Hindlimb muscle (tissue), 1 donor: ENCODE measurements at regions not wholly inside any gene's neighbourhood (a gene's known extent, or its start where the extent isn't known, plus 50 kb on each side); places are given as distances from the start of the nearest gene placed in this dataset.

Experiments used
- DNase-seq: peaks from one replicate; pipeline ENCODE4 v3.0.0-alpha.2; 2013

DNA sequence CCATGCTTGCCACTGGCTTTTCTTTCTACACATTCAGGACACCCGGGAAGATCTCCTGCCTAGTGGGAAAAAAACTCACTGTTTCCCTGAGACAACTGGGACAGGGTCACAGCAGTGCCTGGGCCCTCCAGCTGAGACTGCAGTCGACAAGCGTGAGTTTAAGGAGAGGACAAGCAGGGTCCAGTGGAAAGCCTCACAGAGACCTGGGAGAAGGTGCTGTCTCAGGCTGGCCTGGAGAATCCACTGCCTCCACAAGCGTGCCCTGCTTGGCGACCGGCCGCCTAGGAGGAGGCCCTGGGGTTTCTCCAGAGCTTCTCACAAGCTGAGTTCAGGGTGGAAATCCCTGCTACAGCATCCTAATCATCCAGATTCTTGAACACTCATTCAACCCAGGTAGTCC is 519.6 kb upstream of the RAB6C start:
- no peak for DNase-seq

DNA sequence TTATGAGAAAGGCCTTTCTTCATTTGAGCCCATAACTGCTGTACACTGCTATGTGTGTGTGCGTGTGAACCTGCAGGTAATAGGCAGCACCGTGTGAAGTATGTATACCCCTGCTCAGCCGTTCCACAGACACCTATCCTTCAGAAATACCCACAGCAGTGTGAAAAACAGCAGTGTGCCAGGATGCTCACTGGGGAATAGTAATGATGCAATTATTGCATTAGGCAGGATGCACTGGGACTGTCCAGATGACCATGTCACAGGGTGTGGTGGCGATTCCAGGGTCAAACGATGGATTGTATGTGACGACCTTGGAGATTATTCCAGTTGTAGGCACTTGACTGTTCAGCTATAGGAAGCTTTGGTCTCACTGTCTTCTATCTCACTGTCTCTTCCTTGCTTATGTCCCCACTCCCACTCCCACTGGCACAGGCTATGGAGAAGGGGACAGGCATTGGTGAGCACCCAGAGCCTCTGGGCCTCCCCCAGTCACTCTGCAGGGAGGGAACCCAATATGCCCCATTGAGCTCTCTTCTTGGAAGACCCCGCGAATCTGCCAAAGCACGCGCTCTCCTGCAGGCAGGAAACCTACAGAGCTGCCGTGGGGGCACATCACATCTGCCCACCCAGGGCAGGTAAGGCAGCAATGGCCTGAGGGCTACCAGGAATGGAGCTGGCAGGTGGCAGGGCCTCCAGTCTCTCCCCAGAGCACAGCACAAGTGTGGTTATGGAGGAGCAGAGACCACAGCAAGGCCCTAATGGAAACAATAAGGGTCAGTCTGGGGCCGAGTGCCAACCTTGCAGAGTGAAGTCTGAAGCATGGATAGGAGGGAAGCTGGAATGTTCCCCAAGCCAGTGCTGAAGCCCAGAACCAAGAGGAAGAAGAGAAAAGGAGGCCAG is 518.9 kb upstream of the RAB6C start:
- DNase-seq, result no peak

DNA sequence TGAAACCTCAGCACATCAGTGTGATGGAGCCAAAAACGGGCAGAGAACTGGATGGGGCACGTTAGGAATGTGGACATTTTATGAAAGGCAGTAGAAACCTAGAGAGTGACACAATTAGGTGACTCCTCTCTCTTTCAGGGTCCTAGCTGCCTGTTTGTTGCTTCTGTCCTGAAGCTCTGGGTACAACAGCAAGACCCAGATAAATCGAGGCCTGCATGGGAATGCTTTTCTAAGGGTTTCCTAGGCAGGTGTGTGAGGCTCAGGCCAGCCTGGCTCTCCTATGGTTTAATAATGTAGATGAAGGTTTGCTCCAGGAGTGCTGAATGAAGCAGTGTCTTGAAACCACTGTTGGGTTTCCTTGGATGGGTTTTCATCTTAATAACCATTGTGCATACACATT is 517.1 kb upstream of the RAB6C start:
- no peak for DNase-seq

DNA sequence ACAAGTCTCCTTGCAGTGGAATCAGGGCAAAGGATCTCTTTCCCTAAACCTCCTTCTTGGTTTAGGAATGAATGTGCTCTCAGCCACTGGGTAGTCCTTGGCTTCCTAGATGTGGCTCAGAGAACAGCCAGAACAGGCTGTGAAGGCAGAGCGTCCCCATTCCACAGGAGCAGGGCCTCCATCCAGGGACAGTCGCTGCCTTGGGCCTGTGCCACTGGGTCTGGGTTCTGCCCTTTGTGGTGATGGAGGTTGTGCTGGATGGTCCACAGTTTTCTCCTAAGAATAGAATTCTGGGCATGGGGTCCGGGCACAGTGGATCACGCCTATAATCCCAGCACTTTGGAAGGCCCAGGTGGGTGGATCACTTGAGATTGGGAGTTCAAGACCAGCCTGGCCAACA is 516.5 kb upstream of the RAB6C start:
- DNase-seq, result no peak

DNA sequence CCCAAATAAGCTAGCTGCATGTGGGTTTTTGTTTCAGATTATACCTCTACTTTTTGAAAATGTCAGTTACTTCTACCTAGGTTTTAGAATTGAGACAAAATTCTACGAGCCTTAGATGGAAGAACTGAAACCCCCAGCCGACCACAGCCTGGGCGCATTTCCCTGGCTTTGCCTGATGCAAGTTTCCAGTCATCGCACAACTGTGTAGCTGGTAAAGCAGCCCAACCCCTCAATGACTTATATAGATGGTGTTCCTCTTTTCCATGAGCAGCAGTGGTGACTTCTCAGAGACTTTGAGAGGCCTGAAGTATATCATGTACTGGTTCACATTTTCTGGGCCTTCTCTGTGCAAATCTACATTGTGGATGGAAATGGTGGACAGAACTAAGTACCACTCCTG is 515.4 kb upstream of the RAB6C start:
- DNase-seq, result no peak

DNA sequence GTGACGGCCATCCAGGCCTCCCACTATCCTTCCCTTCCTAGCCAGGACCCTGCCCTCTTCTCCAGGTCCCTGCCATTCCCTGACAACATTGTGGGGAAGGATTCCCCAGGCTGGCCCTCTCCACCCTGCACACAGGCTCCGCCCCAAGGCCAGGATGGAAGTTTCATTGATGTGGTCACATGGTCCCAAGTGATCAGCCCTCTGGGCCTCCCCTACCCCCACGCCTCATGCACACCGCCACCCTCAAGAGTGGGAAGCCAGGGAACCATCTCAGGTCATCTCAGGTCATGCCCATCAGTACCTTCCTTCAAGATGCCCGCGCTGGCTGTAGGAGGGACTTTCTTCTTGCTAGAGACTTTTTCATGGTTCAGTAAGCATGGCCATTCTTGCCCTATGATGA is 514.8 kb upstream of the RAB6C start:
- DNase-seq, result no peak

DNA sequence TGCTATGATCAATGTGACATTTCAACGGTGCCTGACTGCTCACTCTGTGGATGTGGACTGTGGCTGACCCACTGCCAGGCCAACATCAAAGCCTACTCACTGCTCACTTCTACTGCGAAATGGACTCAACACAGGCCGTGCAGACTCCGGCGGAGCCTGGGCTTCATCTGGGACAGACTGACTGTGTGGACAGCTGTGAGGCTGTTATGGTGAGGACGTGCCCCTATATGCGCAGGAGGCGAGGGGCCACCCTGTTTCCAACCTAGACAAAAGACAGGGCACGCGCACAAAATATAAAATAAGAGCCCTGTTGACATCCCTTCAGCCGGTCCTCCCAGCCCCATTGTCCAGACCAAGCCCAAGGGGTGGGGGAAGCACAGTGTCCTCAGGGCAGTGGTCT is 514.4 kb upstream of the RAB6C start:
- DNase-seq, result no peak

DNA sequence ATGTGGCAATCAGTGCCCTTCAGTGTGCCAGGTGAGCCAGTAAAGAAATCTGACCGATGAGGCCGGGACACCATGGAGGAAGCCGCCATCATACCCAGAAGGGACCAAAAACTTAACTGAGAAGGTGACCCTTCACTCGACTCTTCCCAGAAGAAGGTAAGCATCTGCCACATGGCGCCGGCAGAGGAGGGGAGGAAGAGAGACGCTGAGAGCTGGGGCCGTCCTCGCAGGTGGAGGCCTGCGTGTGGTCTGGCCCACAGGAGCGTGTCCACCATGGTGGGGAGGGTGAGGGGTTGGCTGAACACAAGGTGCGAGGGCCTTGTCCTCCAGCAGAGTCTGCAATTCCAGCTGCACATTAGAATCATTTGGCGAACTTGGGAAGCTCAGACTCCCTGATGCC is 513.1 kb upstream of the RAB6C start:
- DNase-seq, result no peak

DNA sequence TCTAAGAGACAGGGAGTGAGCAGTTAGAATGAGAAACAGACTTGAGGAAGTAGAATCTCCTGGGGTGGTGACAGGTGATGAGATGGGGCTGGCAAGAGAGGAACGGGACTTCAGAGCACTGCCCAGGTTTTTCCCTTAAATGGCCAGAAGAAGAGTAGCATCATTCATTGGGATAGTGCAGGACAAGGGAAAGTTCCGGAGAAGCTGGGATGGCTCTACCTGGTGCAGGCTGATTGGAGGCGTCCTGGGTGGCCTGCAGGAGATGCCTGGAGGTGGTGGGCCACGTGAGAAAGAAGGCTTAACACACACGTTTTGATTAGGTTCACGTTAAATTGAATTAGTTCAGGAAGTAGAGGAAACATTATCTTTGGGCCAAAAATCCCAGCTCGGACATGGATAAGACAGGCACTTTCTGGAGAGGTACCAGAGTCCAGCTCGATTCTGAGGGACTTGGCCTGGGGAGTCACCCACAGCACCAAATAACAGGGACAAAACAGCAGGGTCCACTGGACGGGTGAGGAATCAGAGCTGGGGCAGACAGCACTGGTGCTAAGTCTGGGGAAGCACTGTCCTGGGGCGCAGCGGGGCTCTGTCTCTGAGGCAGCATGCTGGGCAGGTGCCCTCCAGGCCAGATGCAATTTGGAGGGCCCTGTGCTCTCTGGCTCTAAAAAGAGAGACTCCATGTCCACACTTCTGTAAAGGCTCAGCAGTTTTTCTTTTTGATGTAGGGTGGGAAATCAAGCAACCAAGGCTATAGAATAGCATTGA is 512.3 kb upstream of the RAB6C start:
- no peak for DNase-seq

DNA sequence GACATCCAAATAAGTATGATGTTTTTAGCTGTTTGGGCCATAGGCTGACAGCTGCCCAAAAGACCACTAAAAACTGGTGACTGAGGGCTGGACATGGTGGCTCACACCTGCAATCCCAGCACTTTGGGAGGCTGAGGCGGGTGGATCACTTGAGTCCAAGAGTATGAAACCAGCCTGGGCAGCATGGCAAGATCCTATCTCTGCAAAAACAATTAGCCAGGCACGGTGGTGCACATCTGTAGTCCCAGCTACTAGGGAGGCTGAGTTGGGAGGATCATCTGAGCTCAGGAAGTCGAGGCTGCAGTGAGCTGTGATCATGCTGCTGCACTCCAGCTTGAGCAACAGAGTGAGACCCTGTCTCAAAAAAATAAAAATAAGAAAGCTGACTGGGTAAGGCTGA is 511.5 kb upstream of the RAB6C start:
- DNase-seq, result no peak

DNA sequence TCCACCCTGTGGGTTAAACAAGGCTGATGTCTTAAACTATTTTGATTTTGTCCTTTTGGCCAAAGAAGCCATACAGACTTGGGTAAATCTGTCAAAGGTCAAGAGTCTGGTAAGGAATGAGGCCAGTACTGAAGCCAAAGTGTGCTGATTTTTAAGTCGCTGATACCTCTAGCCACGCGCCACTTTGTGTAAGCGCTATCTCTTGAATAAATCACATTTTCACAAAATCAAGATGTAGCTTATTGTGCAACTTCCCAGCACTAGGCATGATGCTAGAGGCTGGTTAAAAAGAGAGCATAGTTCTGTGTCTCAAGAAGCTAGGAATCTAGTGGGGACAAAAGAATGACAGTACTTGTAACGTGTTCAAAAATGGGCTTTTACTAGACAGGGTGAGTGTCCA is 510.6 kb upstream of the RAB6C start:
- DNase-seq, result no peak

DNA sequence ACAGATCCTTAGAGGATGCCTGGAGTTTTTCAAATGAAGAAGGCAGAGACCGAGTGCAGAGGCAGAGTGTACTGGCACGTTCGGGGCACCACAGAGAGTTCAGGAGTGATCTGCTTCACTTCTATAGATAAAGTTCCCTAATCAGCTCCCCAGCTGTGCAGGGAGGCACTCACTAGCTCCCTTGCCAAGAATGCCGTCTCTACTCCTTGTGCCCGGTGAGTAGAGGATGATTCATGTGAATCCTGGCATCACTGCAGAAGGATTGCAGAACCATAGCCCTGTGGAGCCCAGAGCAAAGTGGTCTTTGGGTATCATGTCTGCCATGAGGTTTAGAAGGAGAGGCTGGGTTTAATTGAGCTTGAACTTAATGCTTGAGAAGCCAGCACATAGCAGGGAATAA is 510.1 kb upstream of the RAB6C start:
- no peak for DNase-seq

DNA sequence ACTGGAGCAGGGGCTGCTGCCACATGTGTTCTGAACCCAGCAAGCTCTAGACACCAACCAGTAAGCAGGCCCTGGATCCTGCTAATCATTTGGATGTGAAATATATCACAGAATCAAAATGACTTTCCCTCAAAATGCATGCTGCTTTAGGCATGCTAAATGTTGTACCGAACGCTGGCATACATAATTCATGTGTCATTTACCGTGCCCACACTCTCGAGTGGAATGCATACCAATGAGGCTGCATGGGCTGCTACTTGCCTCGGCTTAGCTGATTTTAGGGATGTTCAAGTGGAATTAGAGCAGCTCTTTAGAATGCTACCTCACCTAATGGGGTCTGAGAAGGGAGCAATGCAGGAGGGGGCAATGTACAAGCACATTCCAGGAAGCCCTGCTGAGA is 509.6 kb upstream of the RAB6C start:
- DNase-seq, result no peak

DNA sequence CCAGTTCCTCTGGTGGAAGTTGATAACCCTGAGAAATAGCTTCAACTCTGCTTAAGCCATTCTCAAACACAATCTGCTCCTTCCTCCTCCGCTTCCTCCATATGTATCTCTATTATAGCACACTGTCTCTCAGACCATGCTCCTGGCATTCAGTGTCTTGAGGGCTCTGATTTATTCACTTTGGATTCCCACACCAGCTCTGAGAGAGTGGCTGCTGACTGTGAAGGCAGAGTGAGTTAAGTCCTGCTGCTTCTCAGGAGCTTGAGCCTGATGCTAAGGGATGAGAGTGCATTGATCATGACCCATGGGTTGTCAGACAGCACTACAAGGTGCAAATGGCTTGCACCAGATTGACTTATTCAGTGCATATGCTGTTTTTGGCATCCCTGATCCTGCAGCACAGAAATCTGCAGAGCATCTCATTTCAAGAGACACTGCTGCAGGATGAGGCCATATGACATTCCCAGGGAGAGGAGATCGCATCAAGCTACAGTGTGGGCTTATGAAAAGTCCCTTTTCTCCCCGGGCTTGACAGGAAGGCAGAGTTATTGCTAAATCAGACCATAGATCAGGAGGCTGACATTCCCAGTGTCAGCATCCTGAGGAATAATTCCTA is 500.5 kb upstream of the RAB6C start:
- no peak for DNase-seq

DNA sequence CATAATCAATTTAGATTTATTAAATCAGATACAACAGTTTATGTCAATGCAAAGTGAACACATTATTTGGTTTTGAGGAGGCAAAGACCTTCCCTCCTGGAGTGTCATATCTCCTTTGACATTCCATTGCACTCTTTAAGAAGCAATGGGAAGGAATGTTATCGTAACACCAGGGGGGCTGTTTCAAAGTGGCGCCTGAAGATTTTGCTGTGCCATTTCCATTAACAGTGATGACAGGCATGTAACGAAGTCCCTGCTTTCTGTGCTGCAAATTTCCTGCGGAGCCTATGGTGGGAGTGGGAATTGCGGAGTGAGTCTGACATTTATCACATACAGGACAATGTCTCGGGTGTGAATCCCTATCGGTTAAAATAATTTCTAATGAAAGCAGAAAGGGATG is 499.6 kb upstream of the RAB6C start:
- DNase-seq, result no peak

DNA sequence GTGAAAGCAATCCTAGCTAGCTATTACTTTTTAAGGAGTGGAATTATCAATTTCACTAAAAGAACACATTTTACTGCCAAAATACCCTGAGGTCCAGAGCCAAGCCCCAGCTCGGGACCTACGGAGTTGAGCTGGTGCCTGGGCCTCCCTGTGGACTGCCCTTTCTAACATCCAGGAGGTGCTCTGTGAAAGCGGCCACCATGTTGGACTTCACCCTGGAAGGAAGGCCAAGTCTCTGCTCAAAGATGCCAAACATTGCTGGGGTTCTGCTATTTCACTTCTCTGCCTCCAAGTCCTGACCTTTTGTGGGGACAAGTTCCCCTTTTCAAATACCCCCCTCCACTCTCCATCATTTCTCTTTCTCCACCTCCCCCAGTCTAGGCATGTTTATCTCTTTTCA is 498.7 kb upstream of the RAB6C start:
- DNase-seq, result no peak

DNA sequence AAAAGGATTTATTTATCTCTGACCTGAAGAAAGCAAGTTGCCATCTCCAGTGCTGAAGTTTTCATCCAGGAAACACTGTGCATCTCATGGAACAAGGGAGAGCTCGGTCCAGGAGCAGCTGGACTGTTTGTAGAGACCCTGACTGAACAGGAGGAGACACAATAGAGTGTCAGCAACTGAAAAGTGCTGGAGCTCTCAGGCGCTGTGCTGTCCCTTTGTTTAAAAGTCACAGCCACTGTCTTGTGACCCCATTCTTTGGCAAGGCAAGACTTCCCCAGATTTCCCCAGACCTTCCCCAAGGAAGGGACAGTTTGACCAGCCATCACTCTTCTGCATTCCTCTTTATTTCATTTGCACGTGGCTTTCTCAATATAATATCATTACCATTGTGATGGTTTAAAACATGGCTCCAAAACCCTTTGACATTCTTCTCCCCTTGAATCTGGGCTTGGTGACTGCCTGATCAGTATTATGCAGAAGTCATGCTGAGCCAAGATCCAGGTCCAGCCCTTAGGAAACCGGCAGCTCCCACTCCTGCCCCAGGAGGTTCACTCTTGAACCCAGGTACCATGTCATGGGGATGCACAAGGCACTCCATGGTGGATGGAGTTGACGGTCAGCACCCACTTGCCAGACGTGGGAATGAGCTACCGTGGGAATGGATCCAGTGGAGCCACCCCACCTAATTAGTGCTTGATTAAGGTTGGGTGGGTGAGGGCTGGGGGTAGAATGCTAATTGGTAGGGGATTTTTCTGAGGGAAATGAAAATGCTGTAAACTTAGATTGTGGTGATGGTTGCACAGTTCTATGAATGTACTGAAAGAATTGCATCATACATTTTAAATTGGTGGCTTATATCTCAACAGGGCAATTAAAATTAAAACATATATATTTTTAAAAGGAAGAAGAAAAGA is 497.9 kb upstream of the RAB6C start:
- DNase-seq, result no peak

DNA sequence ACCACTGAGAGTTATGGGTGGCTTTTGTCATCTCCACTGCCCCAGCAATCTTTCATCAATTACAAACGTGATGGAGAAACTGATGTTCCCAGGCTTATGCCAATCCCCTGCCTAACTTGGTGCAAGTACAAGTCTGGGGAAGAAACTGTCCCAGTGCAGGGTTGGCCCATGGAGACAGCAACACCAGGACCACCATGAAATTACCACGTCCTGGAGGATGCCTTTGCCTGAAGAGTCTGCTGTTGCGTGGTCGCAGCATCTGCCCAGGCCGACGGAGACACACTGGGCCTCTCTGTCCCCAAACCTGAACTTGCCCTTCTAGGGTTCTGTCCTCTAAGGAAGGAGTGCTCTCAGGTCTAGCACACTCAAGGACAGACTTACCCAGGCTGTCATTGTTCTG is 496.8 kb upstream of the RAB6C start:
- no peak for DNase-seq

DNA sequence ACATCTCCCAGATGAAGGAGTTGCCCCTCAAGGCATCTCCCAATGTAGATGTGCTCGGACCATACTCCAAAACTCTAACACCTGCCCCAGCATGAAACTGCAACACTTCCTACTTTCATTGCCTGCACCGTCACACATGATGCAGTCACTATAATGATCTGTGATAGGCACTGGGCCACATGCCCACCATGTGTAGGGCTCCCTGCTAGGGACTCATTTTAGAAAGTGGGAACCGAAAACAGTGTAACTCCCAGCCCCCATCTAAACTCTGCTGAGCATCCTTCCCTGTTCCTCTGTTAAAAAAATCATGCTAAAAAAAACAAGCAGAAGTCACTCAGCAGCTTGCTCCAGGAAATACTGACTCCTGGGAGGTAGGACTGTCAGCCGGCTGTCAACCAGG is 496.1 kb upstream of the RAB6C start:
- DNase-seq, result no peak

DNA sequence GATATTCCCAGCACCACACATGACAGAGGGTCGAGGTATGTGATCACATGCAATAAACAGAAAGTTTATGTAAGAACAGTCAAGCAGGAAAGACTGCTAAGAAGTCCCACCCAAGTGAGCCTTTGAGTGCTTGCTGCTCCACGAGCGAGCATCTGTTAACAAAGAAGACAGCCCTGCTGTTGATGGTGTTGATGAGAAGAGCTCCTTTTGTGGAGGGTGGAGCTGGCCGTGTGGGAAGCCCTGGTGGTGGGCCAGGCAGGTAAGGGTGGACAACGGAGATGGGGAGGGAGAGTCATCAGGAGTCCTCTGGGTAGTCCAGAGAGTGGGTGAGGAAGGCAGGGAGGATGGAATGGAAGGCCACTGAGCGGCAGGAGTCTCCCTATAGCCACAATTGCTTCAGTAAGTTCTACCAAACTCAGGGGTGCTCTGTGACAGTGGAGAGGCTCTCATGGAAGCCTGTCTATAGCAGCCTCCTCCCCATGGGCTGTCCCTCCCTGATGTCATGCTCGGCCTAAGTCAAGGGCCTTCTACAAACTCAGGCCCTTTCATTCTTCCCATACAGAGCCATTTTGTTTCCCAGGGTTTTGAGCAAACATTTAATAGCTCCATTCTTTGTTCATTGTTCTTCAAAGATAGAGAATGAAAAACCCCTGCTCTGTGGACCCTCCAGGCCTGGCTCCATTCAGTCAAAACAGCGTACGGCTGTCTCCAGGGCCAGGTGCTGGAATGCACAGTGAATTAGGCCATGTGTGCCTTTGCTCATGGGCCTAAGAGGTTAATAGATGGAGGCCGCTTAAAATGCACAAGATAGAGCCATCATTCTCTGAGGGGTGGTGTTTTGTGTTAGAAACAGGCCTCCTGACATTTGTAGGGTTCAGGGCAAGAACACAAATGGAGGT is 494.2 kb upstream of the RAB6C start:
- DNase-seq, result no peak

DNA sequence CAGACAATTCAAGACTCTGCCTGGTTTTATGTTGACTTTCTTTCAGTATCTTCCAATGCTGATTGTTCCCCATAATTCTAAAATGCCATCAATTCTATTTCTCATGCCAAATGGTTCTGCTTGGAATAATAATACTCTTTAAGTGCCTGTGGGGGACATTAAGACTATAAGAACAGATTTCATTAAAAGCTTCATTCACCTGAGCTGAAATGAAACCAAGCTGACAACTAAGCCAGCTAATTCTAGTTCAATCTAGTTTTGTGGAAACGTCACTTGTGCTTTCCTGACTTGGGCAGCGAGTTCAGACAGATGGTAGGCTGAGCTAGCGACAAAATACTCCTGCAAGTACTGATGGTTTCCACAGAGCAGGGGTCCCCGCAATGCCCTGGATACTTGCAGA is 491.1 kb upstream of the RAB6C start:
- no peak for DNase-seq

DNA sequence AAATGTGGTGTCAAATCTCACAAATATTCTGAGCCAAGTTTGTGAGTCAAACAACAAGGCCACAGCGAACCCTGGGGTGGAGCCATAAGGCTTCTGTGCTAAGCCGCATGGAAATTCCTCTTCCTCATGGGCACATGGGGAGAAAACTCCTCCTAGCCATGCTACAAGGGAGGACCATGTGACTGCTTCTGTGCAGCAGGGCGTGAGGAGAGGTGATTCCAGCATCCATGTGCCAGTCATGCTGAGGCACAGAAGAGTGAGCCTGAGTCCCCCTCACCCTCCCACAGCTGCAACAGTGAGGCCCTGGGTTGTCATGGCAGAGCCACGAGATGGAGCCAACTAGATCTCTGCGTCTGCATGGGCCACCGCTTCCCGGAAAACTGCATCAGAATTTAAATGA is 488.8 kb upstream of the RAB6C start:
- DNase-seq, result no peak
